Stimulated activated CD4-positive, alpha-beta T cell treated with anti-CD3 and anti-CD28 coated beads, Interleukin-1b, Interleukin-23, amount 100 ng/mL, for 24 hours (primary cell): ENCODE measurements at regions not wholly inside any gene's neighbourhood (a gene's known extent, or its start where the extent isn't known, plus 50 kb on each side); places are given as distances from the start of the nearest gene placed in this dataset.
"Not testable (repeated sequence)": the region's sequence is repeated elsewhere in the genome, so short reads cannot be mapped to it uniquely, and the experiment has no call there.

Experiments
- DNase-seq, 4 experiments: peaks; one replicate each; pipeline ENCODE4 v3.0.0-alpha.2; 2020; ENCODE audit warnings: low read depth in 4 of 4, low spot score in 1 of 4

DNA sequence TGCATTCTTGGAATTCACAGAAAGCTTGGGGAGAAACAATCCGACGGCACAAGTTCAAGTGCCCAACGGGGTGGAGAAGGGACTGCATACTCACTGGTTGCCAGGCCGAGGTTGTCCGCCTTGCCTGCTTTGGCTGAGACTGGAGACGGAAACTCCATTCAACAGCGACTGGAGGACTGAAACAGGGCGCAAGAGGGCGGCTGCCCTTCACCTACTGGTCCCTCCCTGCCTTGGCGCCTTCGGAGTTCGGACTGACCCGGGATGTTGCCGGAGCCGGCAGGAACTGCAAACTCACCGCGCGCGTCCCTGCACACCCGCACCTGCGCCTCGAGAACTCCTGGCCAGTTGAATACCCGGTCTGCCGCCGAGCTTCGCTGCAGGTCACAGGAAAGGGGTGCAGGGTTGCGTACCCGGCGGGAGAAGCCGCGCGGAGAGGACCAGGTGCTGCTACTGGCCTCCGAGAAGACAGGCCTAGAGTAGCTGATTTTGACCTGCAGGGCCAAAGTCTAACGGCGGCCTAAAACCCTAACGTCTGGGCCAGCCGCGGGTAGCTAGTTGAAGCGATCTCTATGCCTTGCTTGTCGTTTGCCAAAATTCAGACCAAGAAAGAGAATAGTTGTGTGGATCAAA lies 132.9 kb downstream of the FAM72B start:
- DNase-seq, result not testable (repeated sequence)

DNA sequence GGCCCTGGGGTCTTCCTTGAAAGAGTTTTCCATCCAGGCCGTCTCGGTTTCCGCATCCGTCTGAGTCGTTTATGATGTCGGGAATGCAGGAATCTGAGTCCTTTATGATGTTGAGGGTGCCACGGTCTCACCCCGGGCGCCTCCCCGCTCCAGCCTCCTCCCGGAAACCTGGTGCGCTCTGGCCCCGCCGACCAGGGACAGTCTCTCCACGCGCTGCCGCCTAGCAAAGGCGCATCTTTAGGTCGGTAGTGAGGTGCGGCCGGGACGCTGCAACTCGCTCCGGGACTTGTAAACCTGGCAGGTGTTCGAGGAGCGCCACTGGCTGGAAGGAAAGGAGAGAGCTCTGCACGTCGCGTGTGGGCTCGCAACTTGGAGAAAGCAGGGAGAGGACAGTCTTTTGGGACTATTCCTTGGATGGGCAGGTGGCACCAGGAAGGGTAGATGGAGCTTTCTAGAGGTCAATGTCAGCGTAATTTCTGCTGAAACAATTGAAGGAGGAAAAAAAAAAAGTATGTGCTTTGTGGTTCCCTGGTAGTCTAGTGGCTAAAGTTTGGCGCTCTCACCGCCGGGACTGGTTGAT lies 132.0 kb downstream of the FAM72B start:
- DNase-seq, result not testable (repeated sequence)

DNA sequence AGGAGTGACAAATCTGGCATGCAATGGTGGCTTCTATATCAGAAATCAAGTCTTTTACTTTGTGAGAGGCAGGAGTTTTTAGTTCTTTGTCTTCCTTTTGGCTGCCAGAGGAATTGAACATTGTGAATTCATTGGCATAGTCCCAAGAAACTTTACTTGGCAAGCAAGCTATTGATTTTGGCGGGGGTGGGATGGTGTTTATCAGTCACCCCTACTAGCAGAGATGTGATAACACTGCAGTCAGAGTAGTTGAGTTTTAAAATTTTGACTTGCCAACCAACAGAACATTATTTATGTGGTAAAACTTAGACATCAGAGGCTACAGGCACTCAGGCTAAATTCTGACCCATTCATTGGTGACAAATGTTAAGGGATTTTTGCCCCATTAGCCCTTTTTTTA lies 129.2 kb downstream of the FAM72B start:
- DNase-seq, result not testable (repeated sequence)

DNA sequence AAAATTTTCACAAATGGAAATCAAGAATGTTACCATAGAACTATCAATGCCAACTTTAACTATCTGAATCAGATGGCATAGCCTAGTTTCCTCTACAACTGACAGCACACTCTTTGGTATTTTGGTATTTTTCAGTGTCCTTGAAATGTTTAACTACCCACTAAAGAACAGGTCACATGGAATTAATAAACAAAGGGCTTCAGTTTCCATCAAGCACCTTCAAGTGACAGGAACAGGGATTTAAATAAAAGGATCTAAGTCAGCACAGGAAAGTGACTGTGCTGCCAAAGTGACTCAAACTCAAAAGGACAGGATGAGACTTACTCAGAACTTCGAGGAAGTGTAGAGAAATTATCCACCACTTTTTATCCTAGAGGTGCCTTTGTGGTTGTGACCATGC lies 117.2 kb downstream of the FAM72B start:
- DNase-seq, result not testable (repeated sequence)

DNA sequence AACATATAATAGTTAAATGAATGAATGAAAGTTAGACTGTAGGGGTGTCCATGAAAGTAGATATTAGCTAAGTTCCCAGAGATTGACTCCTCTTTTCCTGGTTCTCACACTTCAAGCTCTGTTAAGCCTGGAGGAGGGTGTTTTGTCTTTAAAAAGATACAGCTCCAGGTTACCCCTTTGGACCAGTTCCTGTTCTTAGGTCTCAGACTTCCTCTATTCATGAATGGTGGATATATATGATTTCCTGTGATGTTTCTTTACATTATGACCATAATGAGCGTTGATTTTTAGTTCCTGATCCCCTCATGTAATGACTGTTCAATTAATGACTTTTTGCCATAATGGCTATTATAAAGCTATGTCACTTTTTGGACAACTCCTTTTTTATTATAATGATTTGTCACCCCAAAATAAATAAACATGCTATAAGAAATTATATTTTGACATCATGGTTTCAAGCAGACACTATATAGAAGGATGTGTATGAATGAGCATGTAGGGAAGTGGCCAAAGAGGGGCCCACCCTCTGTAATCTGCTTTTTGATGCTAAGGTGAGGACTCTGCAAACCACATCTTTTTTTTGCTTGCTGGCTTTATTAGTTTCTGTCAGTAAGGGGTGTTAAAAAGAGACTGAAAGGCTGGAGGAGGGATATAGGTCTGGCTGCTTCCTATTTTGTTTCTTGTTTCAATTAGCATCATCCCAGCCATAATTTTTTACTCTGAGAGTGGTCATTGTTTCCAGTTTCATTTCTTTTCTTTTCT lies 115.2 kb downstream of the FAM72B start:
- not testable (repeated sequence) for DNase-seq

DNA sequence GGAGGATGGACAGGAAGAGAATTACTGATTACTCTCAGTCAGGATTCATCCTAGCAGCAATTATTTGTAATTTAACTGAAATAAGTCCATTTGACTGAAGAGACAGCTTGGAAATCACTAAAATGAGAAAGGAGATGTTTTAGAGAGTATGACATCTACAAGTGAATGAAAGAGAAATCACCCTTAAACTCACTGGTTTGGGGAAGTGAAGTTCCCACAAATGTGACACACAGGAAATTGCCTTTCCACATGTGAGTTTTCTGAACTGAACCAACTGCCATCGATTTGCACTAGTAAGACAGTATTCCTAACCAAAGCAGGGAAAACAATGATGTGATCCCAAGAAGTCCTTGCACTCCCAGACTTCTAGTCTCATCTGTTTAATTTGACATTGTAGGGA lies 110.3 kb downstream of the FAM72B start:
- DNase-seq, result not testable (repeated sequence)

DNA sequence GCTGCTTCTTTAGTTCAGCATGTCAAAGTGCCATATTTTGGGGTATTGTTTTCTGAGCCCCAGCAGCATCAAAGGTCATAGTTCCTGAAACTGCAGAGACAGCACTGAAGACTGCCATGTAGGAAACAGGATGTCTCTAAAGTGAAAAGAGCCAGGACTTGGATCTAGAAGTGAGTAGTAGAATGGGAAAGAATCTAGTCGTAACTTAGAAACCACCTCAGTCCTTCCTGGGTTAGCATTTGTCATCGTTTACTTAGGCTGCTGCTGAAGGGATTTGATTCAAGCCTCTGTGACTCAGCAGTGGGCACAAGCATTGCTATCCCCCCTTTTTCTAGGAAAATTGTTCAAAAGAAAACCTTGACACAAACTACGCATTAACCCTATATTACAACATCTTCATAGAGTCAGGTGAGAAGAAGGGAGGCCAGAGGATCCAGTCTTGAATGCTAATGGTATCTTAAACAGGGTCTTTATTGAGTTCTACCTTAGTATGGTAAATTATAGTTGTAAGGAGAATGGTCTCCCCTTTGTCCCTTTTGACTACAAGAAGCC lies 108.8 kb downstream of the FAM72B start:
- DNase-seq, result not testable (repeated sequence)

DNA sequence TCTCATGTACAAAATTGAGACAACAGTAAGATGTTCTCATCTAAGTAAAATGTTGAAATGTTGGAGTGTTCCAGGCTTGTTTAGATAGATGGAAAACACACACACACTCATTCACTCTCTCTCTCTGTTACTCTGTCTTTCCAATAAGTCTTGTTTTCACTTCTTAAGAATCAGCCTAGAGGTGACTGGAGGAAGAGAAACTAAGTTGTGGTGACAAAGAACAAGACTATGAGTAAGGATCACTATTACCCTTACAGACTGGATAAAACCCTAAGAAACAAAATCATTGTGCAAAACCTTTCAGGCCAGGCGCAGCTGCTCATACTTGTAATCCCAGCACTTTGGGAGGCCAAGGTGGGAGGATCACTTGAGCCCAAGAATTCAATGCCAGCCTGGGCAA lies 107.5 kb downstream of the FAM72B start:
- DNase-seq, result not testable (repeated sequence)

DNA sequence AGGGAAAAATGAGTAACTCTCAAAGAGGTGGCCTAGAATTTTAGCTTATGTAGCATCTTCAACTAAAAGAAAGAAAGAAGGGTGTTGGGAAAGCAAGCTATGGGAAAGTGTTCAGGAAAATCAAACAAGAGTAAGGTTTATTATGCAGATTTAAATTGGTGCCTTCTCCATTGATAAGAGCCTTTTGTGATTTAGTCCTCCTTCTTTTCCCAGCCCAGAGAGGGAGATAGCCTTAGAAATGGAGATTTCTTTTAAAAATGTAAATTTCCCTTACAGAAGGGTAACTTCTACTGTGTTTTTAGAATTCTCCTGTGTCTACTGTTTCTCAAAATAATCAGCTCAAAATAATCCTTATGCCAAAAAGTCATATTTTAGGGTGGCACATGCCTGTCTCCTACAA lies 104.5 kb downstream of the FAM72B start:
- not testable (repeated sequence) for DNase-seq

DNA sequence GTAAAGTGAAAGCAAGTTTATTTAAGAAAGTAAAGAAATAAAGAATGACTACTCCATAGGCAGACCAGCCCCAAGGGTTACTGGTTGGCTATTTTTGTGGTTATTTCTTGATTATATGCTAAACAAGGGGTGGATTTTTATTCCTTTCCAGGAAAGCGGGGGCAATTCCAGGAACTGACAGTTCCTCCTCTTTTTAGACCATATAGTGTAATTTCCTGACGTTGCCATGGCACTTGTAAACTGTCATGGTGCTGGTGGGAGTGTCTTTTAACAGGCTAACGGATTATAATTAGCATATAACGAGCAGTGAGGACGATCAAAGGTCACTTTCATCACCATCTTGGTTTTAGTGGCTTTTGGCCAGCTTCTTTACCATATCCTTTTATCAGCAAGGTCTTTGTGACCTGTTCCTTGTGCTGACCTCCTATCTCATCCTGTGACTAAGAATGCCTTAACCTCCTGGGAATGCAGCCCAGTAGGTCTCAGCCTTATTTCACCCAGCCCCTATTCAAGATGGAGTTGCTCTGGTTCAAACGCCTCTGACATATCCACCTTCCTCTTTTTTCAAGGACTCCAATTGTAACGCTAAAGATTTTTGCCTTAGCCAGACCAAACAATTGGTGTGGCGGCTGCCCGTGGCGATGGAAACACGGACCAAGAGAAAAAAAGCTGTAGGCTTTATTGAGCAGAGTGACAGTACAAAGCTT lies 103.8 kb downstream of the FAM72B start:
- DNase-seq, result not testable (repeated sequence)

DNA sequence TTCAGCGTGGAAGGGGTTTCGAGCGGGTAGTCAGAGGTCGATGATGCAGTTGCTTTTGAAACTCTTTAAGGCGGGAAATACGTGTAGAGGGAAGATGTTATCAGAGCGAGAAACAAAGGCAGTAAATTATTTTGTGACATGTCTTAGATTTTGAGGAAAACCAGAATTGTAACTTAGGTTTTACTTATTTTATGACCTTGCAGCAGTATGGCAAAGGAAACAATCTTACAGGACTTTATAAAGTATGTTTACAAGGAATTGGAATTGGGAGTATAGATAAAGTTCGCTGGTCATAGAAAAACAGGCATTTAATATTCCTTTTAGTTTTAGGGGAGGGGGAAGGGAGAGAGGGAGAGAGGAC lies 103.3 kb downstream of the FAM72B start:
- DNase-seq, result not testable (repeated sequence)

DNA sequence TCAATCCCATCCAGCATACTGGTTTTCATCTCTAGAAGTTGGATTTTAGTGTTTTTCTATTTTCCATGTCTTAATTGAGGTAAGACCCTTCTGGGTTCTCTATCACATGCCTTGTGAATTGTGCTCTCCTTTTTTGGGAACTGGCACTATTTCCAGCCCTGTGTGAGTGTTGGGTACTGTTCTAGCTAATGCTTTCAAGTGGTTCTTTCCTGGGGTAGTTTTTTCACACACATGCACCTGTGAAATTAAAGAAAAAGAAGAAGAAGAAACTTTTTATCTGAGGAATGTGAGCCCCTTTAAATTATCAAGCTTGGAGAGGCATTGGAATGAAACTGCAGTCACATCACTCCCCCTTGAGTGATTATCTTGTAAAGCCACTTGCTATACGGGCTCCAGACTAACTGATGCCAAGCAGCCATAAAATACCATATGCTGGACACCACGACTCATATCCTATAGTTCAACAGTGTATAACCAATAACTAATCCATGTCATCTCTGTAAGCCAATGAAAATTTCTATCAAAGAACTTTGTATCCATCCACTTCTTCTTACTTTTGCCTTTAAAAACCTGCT lies 102.4 kb downstream of the FAM72B start:
- not testable (repeated sequence) for DNase-seq

DNA sequence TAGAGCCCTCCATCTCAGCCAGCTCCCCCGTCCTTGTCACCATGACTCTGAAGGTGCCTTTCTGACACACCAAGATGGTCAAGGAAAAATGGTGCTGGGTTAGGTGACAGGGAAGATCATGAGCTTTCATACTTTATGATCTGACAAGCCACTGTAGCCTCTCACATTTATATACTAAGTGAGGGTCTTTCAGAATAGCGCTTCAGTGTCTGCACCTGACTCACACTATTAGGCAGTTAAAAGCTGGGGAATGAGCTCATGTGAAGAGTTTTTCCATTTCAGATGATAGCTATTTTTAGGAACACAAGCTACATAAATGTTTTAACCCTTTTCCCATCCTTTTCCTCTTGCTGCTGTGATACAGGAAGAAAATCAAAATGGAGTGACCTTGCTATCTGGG lies 101.1 kb downstream of the FAM72B start:
- DNase-seq, result not testable (repeated sequence)

DNA sequence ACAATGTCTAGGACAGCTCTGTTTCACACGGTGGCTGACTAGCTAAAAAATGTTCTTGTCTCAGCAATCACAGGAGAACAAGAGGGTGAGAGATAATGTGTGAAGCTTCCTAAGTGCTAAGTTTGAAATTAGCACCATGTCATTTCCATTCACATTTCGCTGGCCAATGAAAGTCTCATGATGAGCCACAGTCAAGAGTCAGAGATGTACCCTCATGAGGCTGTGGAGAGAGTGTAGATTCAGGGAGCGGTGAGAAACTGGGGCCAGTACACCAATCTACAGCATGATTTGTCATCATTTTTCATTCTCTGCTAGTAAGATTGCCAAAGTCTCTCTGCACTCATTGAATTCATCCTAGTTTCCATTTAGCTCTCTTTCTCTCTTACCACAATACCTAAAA lies 97.9 kb downstream of the FAM72B start:
- DNase-seq, result not testable (repeated sequence)

DNA sequence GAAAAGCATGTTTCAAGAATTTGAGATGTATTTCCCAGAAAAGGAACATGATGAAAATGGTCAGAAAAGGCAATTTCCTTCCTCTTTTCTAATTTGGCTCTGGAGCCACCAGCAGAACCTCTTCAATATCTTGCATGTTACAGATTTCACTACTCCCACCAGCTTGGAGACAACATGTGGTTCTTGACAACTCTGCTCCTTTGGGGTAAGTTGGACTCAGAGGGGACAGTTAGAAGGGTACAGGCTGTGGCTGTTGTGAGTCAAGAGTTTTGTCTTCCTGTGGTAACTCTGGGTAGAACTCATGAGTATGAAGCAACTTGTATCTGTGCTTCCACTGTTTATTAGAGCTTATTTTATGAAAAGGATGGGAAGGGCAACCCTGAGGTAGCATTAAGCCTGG lies 96.9 kb downstream of the FAM72B start:
- DNase-seq, result not testable (repeated sequence)

DNA sequence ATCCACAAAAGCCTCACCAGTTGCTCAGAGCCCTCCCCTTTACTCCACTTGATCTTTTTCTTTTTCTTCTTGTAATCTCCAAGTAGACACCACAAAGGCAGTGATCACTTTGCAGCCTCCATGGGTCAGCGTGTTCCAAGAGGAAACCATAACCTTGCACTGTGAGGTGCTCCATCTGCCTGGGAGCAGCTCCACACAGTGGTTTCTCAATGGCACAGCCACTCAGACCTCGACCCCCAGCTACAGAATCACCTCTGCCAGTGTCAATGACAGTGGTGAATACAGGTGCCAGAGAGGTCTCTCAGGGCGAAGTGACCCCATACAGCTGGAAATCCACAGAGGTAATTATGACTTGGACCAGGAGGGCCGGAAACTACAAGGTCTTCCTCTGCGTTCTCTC lies 95.6 kb downstream of the FAM72B start:
- not testable (repeated sequence) for DNase-seq

DNA sequence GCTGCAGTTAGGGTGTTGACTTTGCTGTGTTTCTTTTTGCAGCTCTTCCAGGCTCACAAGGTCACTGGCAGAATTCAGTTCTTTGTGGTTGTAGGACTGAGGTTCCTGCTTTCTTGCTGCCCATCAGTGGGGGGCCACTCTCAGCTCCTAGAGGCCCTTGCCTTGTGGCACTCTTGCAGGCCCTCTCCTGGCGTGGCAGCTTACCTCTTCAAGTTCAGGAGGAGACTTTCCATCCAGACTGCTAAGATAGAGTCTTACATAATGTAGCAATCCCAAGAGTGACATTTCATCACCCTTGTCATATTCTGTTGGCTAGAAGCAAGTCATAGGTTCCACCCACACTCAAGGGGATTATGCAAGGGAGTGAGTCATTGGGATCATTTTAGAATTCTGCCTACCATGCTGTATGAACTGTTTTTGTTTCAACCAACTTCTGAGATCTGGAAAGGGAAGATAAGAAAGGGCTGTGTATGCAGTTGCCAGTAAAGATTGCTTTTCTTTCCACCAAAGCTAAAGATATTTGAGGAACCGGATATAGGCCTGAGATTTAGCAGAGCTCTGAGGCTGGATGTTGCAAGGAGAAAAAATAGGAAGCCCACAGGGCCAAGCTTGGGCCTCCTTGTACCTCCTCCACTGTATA lies 91.7 kb downstream of the FAM72B start:
- not testable (repeated sequence) for DNase-seq

DNA sequence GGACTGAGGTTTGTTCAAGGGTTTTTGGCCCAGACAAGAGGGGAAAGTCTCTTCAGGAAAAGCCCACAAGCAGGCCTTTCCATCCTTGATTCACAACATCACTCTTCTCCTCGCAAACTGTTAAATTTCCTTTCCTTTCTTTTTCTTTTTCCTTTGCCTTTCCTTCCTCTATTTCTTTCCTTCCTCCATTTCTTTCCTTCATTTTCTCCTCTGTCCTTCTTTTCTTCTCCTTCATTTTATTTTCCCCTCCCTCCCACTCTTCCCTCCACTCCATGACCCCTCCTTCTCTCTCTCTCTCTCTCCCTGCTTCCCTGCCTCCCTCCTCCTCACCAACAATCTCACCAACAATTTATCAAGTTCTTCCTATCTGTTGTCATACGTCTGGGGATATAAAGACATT lies 89.1 kb downstream of the FAM72B start:
- DNase-seq, result not testable (repeated sequence)

DNA sequence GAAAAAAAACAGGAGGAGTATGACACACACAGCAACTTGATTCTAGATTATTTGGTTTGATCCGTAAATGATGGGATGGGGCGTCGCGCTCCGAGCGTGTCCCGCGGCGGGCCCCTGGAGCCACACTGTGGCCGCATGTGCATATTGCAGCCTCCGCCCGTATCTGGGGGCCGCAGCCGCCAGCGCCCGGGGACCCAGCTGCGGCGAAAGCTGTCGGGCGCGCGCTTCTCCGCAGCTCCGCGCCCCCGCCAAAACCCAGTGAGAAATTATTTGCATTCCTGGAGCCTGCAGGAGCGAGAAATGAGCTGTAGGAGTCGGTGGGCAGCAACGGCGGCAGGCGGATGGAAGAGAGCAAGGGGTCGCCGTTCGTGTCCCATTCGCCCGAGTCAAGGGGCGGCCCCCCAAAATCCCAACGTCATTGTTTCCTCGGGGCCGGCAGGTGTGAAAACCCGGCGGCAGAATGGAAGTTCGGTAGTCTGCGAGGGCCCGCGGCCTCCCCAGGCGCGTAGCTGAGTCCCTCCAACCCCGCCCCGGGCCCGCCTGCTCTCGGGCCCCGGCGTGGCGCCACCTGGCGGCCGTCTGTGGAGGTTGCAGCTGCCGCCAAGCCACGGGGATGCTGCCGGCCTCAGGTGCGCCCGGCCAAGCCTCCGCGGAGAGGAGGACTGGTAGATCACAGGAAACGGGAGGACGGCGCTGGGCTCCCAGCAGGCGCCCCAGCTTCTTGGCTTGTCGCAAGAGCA lies 86.8 kb downstream of the FAM72B start:
- DNase-seq, result peak; percentile 53 to 75 (median 73)

DNA sequence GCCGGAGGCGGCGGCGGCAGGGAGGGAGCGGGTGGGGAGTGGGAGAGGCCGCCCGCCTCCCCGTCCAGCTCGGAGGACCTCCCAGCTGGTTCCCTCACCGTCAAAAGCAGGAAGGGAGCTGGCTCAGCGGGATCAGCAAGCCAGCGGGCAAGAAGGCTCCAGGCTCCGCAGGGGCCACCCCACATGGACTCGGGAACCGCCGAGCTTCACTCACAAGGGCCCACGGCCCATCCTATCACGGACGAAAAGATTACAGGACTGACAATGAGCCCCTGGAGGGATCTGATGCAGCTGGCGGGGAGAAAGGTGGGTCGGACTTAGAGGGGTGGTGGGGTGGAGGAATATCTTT lies 86.3 kb downstream of the FAM72B start:
- not testable (repeated sequence) for DNase-seq
